ENCODE measurements at regions not wholly inside any gene's neighbourhood (a gene's known extent, or its start where the extent isn't known, plus 50 kb on each side); places are given as distances from the start of the nearest gene placed in this dataset.

DNA sequence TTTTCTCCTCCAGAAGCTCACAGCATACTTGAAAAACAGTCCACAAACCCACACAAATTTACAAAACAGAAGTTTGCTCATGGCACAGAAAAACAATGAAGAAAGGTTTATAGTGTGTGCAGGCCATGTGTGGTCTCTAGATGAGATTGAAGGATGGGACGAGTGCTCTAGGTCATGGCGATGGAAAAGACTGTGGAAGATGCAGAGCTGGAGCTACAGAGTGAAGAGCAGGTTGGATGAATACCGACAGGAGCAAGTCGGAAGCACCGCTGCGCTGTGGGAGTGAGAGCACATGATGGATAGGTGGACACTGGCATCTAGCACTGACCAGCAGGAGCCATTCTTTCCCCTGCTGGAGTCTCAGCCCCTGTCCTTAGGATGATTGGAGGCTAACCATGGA lies 534.7 kb upstream of the RAB6C start:
- TF ChIP-seq, protein P1, sequence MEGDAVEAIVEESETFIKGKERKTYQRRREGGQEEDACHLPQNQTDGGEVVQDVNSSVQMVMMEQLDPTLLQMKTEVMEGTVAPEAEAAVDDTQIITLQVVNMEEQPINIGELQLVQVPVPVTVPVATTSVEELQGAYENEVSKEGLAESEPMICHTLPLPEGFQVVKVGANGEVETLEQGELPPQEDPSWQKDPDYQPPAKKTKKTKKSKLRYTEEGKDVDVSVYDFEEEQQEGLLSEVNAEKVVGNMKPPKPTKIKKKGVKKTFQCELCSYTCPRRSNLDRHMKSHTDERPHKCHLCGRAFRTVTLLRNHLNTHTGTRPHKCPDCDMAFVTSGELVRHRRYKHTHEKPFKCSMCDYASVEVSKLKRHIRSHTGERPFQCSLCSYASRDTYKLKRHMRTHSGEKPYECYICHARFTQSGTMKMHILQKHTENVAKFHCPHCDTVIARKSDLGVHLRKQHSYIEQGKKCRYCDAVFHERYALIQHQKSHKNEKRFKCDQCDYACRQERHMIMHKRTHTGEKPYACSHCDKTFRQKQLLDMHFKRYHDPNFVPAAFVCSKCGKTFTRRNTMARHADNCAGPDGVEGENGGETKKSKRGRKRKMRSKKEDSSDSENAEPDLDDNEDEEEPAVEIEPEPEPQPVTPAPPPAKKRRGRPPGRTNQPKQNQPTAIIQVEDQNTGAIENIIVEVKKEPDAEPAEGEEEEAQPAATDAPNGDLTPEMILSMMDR (IDR thresholded peaks at IDR 0.05; ENCODE audit: control insufficient read depth, insufficient read depth, low read depth, low read length, missing control alignments): no peak
- DNase-seq (ENCODE audit: low read depth): no peak

DNA sequence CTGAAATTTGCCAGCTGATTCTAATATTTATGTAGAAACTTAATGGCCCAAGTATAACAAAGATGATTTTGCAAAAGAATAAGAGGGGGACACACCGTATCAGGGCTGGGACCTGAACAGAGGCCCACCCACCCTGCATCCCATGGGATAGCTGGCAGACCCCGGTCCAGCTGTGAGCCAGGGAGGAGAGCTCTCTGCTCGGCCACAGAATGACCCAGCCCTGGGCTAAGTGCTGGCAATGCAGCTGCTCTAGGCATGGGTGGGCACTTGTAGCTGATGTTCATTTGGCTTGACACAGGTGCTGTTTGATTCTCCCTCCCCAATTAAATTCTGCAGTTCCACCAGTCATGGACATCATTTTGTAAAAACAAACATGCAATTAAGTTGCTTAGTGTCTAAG lies 522.8 kb upstream of the RAB6C start:
- no peak for DNase-seq (ENCODE audit: low read depth)
- H3K4me3 ChIP-seq (ENCODE audit: control insufficient read depth, low read depth, low read length): no peak overlapping the region
- TF ChIP-seq, protein P1 (IDR thresholded peaks at IDR 0.05; ENCODE audit: control insufficient read depth, insufficient read depth, low read depth, low read length, missing control alignments): no peak

More for the DNA sequence above, 534.7 kb upstream of the RAB6C start:
- no peak overlapping the region for H3K4me3 ChIP-seq (ENCODE audit: control insufficient read depth, low read depth, low read length)

DNA sequence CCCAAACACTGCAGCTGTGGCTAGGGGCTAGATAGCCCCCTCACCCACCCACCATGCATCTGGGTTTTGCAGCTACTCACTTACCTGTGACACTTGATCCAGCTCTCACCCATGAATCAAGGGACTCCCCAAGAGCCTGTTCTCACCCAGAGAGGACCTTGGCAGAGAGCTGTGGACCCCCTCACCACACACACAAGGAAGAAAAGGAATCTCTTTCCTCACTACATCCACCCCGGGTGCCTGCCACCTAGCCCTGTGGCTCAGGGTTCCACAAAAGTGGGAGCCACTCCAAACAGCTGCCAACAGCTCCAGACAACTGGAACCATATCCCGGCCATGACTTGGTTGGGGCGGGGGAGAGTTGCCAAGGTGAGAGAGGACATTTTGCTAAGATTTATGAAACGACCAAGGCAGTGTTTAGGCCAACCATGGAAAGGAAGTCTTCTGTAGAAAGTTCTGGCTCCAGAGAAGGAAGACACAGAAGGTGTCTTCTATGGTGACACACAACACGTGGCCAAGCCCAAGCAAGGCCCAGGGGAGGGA lies 522.1 kb upstream of the RAB6C start:
- TF ChIP-seq, protein P1 (IDR thresholded peaks at IDR 0.05; ENCODE audit: control insufficient read depth, insufficient read depth, low read depth, low read length, missing control alignments): no peak
- H3K4me3 ChIP-seq (ENCODE audit: control insufficient read depth, low read depth, low read length): no peak overlapping the region

DNA sequence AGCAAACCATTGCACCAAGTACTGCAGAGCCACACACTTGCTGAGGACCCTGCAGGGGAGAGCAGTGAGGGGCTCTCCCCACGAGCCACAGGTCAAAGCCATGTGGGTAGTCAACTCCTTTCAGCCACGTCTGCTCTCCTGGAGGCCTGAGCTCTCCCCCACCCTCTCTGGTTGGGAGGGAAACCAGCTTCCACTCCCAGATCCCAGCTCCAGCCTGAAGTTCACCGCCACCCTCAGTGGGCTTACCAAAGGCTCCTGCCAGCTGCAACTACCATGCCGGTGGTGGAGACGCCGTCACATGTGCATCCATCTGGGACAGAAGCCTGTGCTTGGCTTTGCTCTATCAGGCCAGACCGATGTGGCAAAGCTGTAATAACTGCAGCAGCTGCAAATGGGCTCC lies 521.5 kb upstream of the RAB6C start:
- TF ChIP-seq, protein P1 (IDR thresholded peaks at IDR 0.05; ENCODE audit: control insufficient read depth, insufficient read depth, low read depth, low read length, missing control alignments): no peak
- no peak for DNase-seq (ENCODE audit: low read depth)
- no peak overlapping the region for H3K4me3 ChIP-seq (ENCODE audit: control insufficient read depth, low read depth, low read length)

More for the DNA sequence above, 522.1 kb upstream of the RAB6C start:
- no peak for DNase-seq (ENCODE audit: low read depth)

DNA sequence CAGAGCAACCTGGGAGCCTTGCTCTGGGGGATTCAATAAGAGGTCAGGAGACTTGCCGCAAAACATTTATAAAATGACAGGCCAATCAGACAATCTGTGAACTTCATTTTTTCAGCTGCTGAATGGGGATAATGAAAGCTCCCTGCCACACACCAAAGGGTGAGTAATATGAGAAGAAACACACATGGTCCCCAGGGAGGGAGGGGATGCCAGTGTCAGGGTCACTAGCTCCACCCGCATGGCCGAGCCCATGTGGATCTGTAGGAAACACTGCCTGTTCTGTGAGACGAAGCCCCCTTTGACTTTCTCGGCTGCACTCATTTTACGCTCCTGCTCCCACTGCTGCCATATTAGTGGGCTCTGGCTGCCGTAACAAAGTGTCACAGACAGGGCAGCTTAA lies 521.0 kb upstream of the RAB6C start:
- TF ChIP-seq, protein P1 (IDR thresholded peaks at IDR 0.05; ENCODE audit: control insufficient read depth, insufficient read depth, low read depth, low read length, missing control alignments): no peak
- H3K4me3 ChIP-seq (ENCODE audit: control insufficient read depth, low read depth, low read length): no peak overlapping the region
- DNase-seq (ENCODE audit: low read depth): no peak

DNA sequence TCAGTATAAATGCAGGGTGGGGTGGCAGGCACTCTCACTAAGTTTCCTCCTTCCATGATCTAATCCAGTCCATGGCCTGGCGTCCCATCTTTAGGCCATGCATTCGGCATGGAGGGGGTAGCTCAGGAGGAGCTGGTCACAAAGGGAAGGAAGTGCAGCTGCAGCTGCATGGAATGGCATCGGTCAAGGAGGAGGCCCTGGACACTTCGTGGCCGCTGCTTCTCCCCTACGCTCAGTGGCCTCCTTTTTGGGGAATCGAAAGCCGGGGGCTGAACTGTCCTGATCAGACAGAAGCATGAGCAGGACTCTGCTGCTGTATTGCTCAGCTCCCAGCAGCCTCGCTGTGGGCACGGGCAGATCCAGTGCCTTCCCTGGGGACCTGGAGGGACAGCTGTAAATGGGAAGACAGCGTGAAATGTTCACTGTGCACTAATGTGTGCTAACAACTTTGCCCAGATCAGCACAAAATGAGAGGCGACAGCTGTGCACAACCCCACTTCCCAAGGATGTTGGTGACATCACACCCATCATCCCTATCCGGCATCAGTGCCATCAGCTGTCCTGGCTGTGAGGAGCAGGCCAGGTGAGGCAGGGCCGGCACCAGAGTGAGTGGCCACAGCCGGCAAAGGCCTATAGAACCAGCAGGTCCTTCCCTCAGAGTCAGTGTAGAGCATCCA lies 520.1 kb upstream of the RAB6C start:
- DNase-seq (ENCODE audit: low read depth): no peak
- TF ChIP-seq, protein P1 (IDR thresholded peaks at IDR 0.05; ENCODE audit: control insufficient read depth, insufficient read depth, low read depth, low read length, missing control alignments): no peak
- no peak overlapping the region for H3K4me3 ChIP-seq (ENCODE audit: control insufficient read depth, low read depth, low read length)
